ENCODE measurements at regions not wholly inside any gene's neighbourhood (a gene's known extent, or its start where the extent isn't known, plus 50 kb on each side); places are given as distances from the start of the nearest gene placed in this dataset.

DNA sequence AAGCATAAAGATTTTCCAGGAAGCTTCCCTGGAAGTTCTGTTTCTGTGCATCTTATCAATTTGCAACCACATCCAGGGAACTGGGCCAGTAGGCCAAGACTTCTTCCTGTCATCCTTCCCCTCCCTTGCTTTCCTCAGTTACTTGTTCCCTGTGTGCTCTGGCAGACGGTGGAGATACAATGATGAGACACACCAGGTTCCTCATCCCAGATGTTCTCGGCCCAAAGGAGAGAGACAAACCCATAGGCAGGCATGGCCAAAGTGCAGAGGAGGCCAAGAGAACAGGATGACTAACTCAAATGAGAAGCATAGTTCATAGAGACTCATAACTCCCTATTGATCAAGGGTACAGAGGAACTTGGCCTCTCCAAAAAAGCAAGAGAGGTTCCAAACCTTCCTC is 652.6 kb downstream of the CCDC171 start:
- TF ChIP-seq, protein P1, sequence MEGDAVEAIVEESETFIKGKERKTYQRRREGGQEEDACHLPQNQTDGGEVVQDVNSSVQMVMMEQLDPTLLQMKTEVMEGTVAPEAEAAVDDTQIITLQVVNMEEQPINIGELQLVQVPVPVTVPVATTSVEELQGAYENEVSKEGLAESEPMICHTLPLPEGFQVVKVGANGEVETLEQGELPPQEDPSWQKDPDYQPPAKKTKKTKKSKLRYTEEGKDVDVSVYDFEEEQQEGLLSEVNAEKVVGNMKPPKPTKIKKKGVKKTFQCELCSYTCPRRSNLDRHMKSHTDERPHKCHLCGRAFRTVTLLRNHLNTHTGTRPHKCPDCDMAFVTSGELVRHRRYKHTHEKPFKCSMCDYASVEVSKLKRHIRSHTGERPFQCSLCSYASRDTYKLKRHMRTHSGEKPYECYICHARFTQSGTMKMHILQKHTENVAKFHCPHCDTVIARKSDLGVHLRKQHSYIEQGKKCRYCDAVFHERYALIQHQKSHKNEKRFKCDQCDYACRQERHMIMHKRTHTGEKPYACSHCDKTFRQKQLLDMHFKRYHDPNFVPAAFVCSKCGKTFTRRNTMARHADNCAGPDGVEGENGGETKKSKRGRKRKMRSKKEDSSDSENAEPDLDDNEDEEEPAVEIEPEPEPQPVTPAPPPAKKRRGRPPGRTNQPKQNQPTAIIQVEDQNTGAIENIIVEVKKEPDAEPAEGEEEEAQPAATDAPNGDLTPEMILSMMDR (IDR thresholded peaks at IDR 0.05; ENCODE audit: low read depth, low read length, missing input control) = no peak
- no peak for TF ChIP-seq TAF1 (conservative IDR thresholded peaks at IDR 0.05)
- no peak for TF ChIP-seq REST (IDR thresholded peaks at IDR 0.05)
- no peak for TF ChIP-seq RXRA (IDR thresholded peaks at IDR 0.05)
- TF ChIP-seq ZBTB33 (IDR thresholded peaks at IDR 0.05) = no peak
- no peak for TF ChIP-seq HNF4A (conservative IDR thresholded peaks at IDR 0.05)
- TF ChIP-seq, protein P2, sequence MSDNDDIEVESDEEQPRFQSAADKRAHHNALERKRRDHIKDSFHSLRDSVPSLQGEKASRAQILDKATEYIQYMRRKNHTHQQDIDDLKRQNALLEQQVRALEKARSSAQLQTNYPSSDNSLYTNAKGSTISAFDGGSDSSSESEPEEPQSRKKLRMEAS (IDR thresholded peaks at IDR 0.05) = no peak
- no peak for TF ChIP-seq RAD21 (IDR thresholded peaks at IDR 0.05)
- TF ChIP-seq ATF3 (IDR thresholded peaks at IDR 0.05) = no peak

Data from liver (tissue), 3 donors.